ENCODE measurements at regions not wholly inside any gene's neighbourhood (a gene's known extent, or its start where the extent isn't known, plus 50 kb on each side); places are given as distances from the start of the nearest gene placed in this dataset.
A peak's percentile ranks its signal among the peaks of the same experiment; 100 is the strongest.

DNA sequence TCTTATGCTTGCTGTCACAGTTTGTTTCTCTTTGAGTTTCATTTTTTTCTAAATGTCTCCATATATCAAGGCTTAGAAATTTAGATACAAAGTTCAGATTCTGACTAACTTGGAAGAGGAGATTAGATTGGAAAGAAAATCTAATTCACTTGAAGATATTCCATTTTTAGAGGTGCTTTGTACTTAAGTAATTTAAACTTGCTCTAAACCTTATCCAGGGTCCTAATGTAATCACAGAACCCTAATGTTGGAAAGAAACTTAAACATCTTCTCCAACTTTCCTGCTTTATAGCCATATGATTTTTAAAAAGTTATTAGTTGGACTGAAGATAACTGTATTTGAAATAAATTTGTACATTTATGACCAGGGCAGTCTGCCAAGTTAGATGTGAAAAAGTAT is 81.1 kb upstream of the ARHGEF3 start:
- H3K4me1 ChIP-seq (replicated peaks in 1 of 2) = peaks cover 6 to 13% of the 10 kb centered on the region in 2 donors
- no peaks in the 10 kb centered on the region for H3K27me3 ChIP-seq
- H3K4me3 ChIP-seq = no peak overlapping the region
- intact Hi-C loops (cut with DNase I) = no loop called here
- H3K36me3 ChIP-seq (replicated peaks in 1 of 2) = no peaks in the 10 kb centered on the region
- no peak overlapping the region for H3K27ac ChIP-seq
- no peak for DNase-seq
- H3K9me3 ChIP-seq (replicated peaks in 1 of 3) = no peaks in the 10 kb centered on the region
- TF ChIP-seq, protein P1, sequence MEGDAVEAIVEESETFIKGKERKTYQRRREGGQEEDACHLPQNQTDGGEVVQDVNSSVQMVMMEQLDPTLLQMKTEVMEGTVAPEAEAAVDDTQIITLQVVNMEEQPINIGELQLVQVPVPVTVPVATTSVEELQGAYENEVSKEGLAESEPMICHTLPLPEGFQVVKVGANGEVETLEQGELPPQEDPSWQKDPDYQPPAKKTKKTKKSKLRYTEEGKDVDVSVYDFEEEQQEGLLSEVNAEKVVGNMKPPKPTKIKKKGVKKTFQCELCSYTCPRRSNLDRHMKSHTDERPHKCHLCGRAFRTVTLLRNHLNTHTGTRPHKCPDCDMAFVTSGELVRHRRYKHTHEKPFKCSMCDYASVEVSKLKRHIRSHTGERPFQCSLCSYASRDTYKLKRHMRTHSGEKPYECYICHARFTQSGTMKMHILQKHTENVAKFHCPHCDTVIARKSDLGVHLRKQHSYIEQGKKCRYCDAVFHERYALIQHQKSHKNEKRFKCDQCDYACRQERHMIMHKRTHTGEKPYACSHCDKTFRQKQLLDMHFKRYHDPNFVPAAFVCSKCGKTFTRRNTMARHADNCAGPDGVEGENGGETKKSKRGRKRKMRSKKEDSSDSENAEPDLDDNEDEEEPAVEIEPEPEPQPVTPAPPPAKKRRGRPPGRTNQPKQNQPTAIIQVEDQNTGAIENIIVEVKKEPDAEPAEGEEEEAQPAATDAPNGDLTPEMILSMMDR (IDR thresholded peaks at IDR 0.05) = no peak
- no peak for TF ChIP-seq POLR2A (IDR thresholded peaks at IDR 0.05)

- intact Hi-C loops (cut with DNase I) = no loop called here
- Histone ChIP-seq H3K4me3 (no peak overlapping the region), H3K36me3 (replicated peaks in 1 of 2) (no peaks in the 10 kb centered on the region), H3K4me1 (replicated peaks in 1 of 2) (peaks cover 6 to 13% of the 10 kb centered on the region in 2 donors), H3K27ac (no peak overlapping the region), H3K9me3 (replicated peaks in 1 of 3) (no peaks in the 10 kb centered on the region), H3K27me3 (no peaks in the 10 kb centered on the region)
- TF ChIP-seq POLR2A (IDR thresholded peaks at IDR 0.05) = no peak
- TF ChIP-seq, protein P1 (IDR thresholded peaks at IDR 0.05) = no peak
- no peak for DNase-seq
- WGBS, 4 donors = 97 to 100% (median 98%) methylated on average over 2 of the region's 2 CpGs
Observed at GRCh38 chr3:56881841-56882240, 80.1 kb upstream of the ARHGEF3 start.

- Histone ChIP-seq H3K36me3 (replicated peaks in 1 of 2) (no peaks in the 10 kb centered on the region), H3K9me3 (replicated peaks in 1 of 3) (no peaks in the 10 kb centered on the region), H3K27me3 (no peaks in the 10 kb centered on the region), H3K4me3 (no peak overlapping the region), H3K4me1 (replicated peaks in 1 of 2) (peaks cover 6 to 13% of the 10 kb centered on the region in 2 donors), H3K27ac (no peak overlapping the region)
- WGBS, 4 donors = 87 to 93% (median 88%) methylated on average over 8 of the region's 8 CpGs
- no peak for DNase-seq
- TF ChIP-seq, protein P1 (IDR thresholded peaks at IDR 0.05) = no peak
- intact Hi-C loops (cut with DNase I) = no loop called here
Observed at GRCh38 chr3:56880720-56881575, 79.2 kb upstream of the ARHGEF3 start.

DNA sequence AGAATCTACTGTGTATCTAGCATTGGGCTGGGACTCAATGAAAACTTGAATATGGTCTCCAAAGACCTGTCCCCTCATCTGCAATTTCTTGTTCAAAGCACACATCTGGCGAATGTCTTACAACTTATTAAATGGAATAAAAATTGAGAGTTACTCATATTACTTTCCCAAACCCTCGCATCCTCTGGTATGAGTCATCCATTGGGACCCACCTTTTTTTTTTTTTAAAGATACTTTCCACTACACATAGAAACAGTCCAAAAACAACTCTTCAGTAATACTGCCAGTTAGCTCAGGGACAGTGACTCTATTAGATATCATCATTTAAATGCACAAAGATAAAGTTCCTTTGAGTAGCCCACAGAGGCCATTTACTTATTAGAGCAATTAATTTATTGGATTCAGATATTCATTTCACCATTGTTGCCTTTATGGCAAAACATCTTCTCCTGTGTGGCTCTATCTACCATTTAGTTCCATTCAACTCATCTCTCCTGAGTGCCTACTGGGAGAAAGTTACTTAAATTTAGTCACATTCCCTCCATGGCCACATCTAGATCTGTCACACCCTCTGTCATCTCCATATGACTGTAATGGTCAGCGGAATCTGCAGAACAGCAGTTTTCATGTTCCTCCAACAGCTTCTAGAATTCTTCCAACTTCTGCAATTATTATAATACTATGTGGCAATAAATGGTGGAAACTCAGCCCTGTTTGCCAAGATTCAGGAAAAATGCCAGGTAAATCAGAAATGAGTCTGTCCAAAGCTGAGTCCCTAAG is 77.9 kb upstream of the ARHGEF3 start:
- intact Hi-C loops (cut with DNase I) = no loop called here
- WGBS, 4 donors = 25 to 50% (median 33%) methylated on average over 3 of the region's 3 CpGs
- TF ChIP-seq POLR2A (IDR thresholded peaks at IDR 0.05) = no peak
- TF ChIP-seq, protein P1 (IDR thresholded peaks at IDR 0.05) = no peak
- Histone ChIP-seq H3K4me1 (replicated peaks in 1 of 2) (peaks cover 6 to 13% of the 10 kb centered on the region in 2 donors), H3K27ac (peak overlapping the region in 2 of 5 donors; percentile 46 to 60), H3K36me3 (replicated peaks in 1 of 2) (no peaks in the 10 kb centered on the region), H3K4me3 (no peak overlapping the region), H3K27me3 (no peaks in the 10 kb centered on the region), H3K9me3 (replicated peaks in 1 of 3) (no peaks in the 10 kb centered on the region)
- DNase-seq = peak in 1 of 7 donors; percentile 23

Measured in adrenal gland (tissue), 9 donors.